ENCODE measurements at regions not wholly inside any gene's neighbourhood (a gene's known extent, or its start where the extent isn't known, plus 50 kb on each side); places are given as distances from the start of the nearest gene placed in this dataset.

DNA sequence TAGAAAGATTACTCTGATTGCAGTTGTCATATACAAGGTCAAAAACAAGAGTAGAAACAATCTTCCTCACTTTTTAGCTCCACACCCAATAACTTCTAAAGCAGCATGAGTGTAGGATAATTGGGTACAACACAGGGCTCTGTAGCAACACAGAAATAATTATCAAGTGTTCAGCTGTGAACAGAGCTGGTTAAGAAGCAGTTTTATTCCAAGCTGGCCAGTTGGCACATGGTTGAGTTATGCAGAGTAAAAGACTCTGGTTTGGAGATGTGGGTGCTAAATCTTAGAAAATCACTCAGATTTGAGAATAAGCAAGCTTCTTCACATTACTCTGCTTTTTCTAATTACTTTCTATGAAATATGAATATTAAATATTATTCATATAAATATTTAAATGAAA is 118.5 kb downstream of the KIF2B start:
- TF ChIP-seq, protein P1, sequence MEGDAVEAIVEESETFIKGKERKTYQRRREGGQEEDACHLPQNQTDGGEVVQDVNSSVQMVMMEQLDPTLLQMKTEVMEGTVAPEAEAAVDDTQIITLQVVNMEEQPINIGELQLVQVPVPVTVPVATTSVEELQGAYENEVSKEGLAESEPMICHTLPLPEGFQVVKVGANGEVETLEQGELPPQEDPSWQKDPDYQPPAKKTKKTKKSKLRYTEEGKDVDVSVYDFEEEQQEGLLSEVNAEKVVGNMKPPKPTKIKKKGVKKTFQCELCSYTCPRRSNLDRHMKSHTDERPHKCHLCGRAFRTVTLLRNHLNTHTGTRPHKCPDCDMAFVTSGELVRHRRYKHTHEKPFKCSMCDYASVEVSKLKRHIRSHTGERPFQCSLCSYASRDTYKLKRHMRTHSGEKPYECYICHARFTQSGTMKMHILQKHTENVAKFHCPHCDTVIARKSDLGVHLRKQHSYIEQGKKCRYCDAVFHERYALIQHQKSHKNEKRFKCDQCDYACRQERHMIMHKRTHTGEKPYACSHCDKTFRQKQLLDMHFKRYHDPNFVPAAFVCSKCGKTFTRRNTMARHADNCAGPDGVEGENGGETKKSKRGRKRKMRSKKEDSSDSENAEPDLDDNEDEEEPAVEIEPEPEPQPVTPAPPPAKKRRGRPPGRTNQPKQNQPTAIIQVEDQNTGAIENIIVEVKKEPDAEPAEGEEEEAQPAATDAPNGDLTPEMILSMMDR (IDR thresholded peaks at IDR 0.05; ENCODE audit: unreplicated experiment): no peak
- no peak overlapping the region for H3K4me3 Mint-ChIP-seq (ENCODE audit: unreplicated experiment)
- peaks cover 7% of the 10 kb centered on the region for H3K4me1 Mint-ChIP-seq (ENCODE audit: insufficient read depth, unreplicated experiment)
- DNase-seq (ENCODE audit: unreplicated experiment): no peak
- no peaks in the 10 kb centered on the region for H3K36me3 Mint-ChIP-seq (ENCODE audit: insufficient read depth, unreplicated experiment)
- intact Hi-C loops (cut with micrococcal nuclease): no loop called here
- BruUV-seq (replicated peaks): no TSS peak
- H3K27me3 Mint-ChIP-seq (ENCODE audit: insufficient read depth, unreplicated experiment): no peaks in the 10 kb centered on the region
- ChIA-PET CTCF (no interaction called here), POLR2A (no interaction called here)
- no peaks in the 10 kb centered on the region for H3K9me3 Mint-ChIP-seq (ENCODE audit: unreplicated experiment)
- no peak overlapping the region for H3K27ac Mint-ChIP-seq (ENCODE audit: low read depth, unreplicated experiment)

- no peak for DNase-seq (ENCODE audit: unreplicated experiment)
- TF ChIP-seq, protein P1 (IDR thresholded peaks at IDR 0.05; ENCODE audit: unreplicated experiment): no peak
- intact Hi-C loops (cut with micrococcal nuclease): no loop called here
- Mint-ChIP-seq H3K9me3 (ENCODE audit: unreplicated experiment) (no peaks in the 10 kb centered on the region), H3K27ac (ENCODE audit: low read depth, unreplicated experiment) (no peak overlapping the region), H3K4me3 (ENCODE audit: unreplicated experiment) (no peak overlapping the region), H3K27me3 (ENCODE audit: insufficient read depth, unreplicated experiment) (no peaks in the 10 kb centered on the region), H3K4me1 (ENCODE audit: insufficient read depth, unreplicated experiment) (peaks cover 6% of the 10 kb centered on the region), H3K36me3 (ENCODE audit: insufficient read depth, unreplicated experiment) (no peaks in the 10 kb centered on the region)
- CTCF ChIA-PET: interaction anchor here (0.8 kb wide), 1 partner anchor 29 kb away, joined by 3 read pairs; no protein-coding TSS in a partner anchor
- POLR2A ChIA-PET: no interaction called here
- BruUV-seq (replicated peaks): no TSS peak
Observed at GRCh38 chr17:53942436-53942835, 119.7 kb downstream of the KIF2B start.

DNA sequence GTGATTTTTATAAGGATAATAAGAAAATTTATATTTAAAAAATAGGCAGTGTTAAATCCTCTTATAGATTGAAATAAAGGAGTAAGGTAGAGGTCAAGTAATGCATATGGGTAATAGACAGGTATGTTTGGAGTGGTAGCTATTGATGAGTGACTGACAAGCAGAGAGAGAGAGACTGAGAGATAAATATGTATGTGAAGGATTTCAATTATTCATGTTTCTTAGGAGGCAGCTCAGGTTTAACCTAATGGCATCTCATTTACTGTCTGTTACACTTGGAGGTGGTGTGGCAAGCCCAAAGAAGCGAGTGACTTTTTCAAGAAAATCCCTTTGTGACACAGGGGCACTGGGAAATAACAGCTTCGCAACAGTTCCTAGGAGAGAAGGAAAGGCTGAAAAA is 120.2 kb downstream of the KIF2B start:
- TF ChIP-seq, protein P1 (IDR thresholded peaks at IDR 0.05; ENCODE audit: unreplicated experiment): no peak
- POLR2A ChIA-PET: no interaction called here
- no peak overlapping the region for H3K4me3 Mint-ChIP-seq (ENCODE audit: unreplicated experiment)
- BruUV-seq (replicated peaks): no TSS peak
- H3K27me3 Mint-ChIP-seq (ENCODE audit: insufficient read depth, unreplicated experiment): no peaks in the 10 kb centered on the region
- no peaks in the 10 kb centered on the region for H3K9me3 Mint-ChIP-seq (ENCODE audit: unreplicated experiment)
- H3K4me1 Mint-ChIP-seq (ENCODE audit: insufficient read depth, unreplicated experiment): peaks cover 1% of the 10 kb centered on the region
- no peak for DNase-seq (ENCODE audit: unreplicated experiment)
- no peaks in the 10 kb centered on the region for H3K36me3 Mint-ChIP-seq (ENCODE audit: insufficient read depth, unreplicated experiment)
- intact Hi-C loops (cut with micrococcal nuclease): no loop called here
- no peak overlapping the region for H3K27ac Mint-ChIP-seq (ENCODE audit: low read depth, unreplicated experiment)
- CTCF ChIA-PET: interaction anchor here (0.8 kb wide), 1 partner anchor 28 kb away, joined by 3 read pairs; no protein-coding TSS in a partner anchor

GRCh38 chr17:53948323-53948722 is 125.6 kb downstream of the KIF2B start:
- no peaks in the 10 kb centered on the region for H3K27me3 Mint-ChIP-seq (ENCODE audit: insufficient read depth, unreplicated experiment)
- no peak for DNase-seq (ENCODE audit: unreplicated experiment)
- ChIA-PET CTCF (no interaction called here), POLR2A (interaction anchor here (0.7 kb wide), 1 partner anchor 574 kb away, joined by 3 read pairs; no protein-coding TSS in a partner anchor)
- H3K4me3 Mint-ChIP-seq (ENCODE audit: unreplicated experiment): no peak overlapping the region
- peaks cover 24% of the 10 kb centered on the region for H3K4me1 Mint-ChIP-seq (ENCODE audit: insufficient read depth, unreplicated experiment)
- no TSS peak for BruUV-seq (replicated peaks)
- H3K27ac Mint-ChIP-seq (ENCODE audit: low read depth, unreplicated experiment): no peak overlapping the region
- intact Hi-C loops (cut with micrococcal nuclease): no loop called here
- TF ChIP-seq, protein P1 (IDR thresholded peaks at IDR 0.05; ENCODE audit: unreplicated experiment): no peak
- H3K9me3 Mint-ChIP-seq (ENCODE audit: unreplicated experiment): peaks cover 13% of the 10 kb centered on the region
- no peaks in the 10 kb centered on the region for H3K36me3 Mint-ChIP-seq (ENCODE audit: insufficient read depth, unreplicated experiment)

Data from MCF 10A (cell line).